T-helper 17 cell (primary cell): ENCODE measurements at regions not wholly inside any gene's neighbourhood (a gene's known extent, or its start where the extent isn't known, plus 50 kb on each side); places are given as distances from the start of the nearest gene placed in this dataset.

Experiments used
- ATAC-seq: fragments of 150-1000 bp; cut with Tn5 transposase; 2 replicates; pipeline ENCODE4 v1.10.0; 2021; ENCODE audit warnings: mild to moderate bottlenecking, moderate library complexity
- DNase-seq, 3 donors: peaks; one replicate each; pipeline versions ENCODE4 v3.0.0 to v3.0.0-alpha.2; 2020 to 2021
- H3K9me3 ChIP-seq: one replicate; pipeline ENCODE4 v1.7.0; 2013; ENCODE audit warnings: low read length, mild to moderate bottlenecking; ENCODE audit not compliant: control insufficient read depth, poor library complexity, severe bottlenecking
- H3K27ac Mint-ChIP-seq: one replicate; pipeline ENCODE4 v1.8.0; 2022; ENCODE audit warnings: mild to moderate bottlenecking, moderate library complexity, mixed read lengths
- H3K27me3 Mint-ChIP-seq: one replicate; pipeline ENCODE4 v1.8.0; 2022; ENCODE audit warnings: mixed read lengths
- H3K36me3 Mint-ChIP-seq: one replicate; pipeline ENCODE4 v1.8.0; 2022; ENCODE audit warnings: low read depth, mixed read lengths
- H3K4me1 Mint-ChIP-seq: one replicate; pipeline ENCODE4 v1.8.0; 2022; ENCODE audit warnings: mild to moderate bottlenecking, mixed read lengths
- H3K4me3 Mint-ChIP-seq: one replicate; pipeline ENCODE4 v1.8.0; 2022; ENCODE audit warnings: mild to moderate bottlenecking, moderate library complexity, mixed read lengths

GRCh38 chr20:11144114-11144950 is 470.5 kb upstream of the JAG1 start:
- ATAC-seq (no peak), DNase-seq (no peak)
- H3K9me3 ChIP-seq: no peaks in the 10 kb centered on the region
- H3K27ac Mint-ChIP-seq: no peak overlapping the region
- no peaks in the 10 kb centered on the region for H3K27me3 Mint-ChIP-seq
- no peak overlapping the region for H3K4me3 Mint-ChIP-seq
- H3K36me3 Mint-ChIP-seq: no peaks in the 10 kb centered on the region
- H3K4me1 Mint-ChIP-seq: no peaks in the 10 kb centered on the region

GRCh38 chr20:11145616-11146015 is 471.8 kb upstream of the JAG1 start:
- H3K27ac Mint-ChIP-seq: no peak overlapping the region

GRCh38 chr20:11153819-11154218 is 480.0 kb upstream of the JAG1 start:
- no peak overlapping the region for H3K27ac Mint-ChIP-seq
- no peak overlapping the region for H3K4me3 Mint-ChIP-seq
- ATAC-seq: no peak
- H3K36me3 Mint-ChIP-seq: no peaks in the 10 kb centered on the region
- no peaks in the 10 kb centered on the region for H3K27me3 Mint-ChIP-seq
- DNase-seq: no peak
- no peaks in the 10 kb centered on the region for H3K4me1 Mint-ChIP-seq
- H3K9me3 ChIP-seq: no peaks in the 10 kb centered on the region

More at GRCh38 chr20:11145616-11146015, 471.8 kb upstream of the JAG1 start:
- H3K4me1 Mint-ChIP-seq: no peaks in the 10 kb centered on the region
- ATAC-seq (no peak), DNase-seq (no peak)
- no peaks in the 10 kb centered on the region for H3K27me3 Mint-ChIP-seq
- no peaks in the 10 kb centered on the region for H3K9me3 ChIP-seq
- no peaks in the 10 kb centered on the region for H3K36me3 Mint-ChIP-seq
- no peak overlapping the region for H3K4me3 Mint-ChIP-seq

- ATAC-seq (no peak), DNase-seq (no peak)
- Mint-ChIP-seq H3K36me3 (no peaks in the 10 kb centered on the region), H3K27ac (no peak overlapping the region), H3K27me3 (no peaks in the 10 kb centered on the region), H3K4me1 (no peaks in the 10 kb centered on the region), H3K4me3 (no peak overlapping the region)
- no peaks in the 10 kb centered on the region for H3K9me3 ChIP-seq
These were observed 481.5 kb upstream of the JAG1 start for GRCh38 chr20:11155156-11155756.

GRCh38 chr20:11156922-11157321 is 483.1 kb upstream of the JAG1 start:
- ATAC-seq (no peak), DNase-seq (no peak)
- Mint-ChIP-seq H3K4me1 (no peaks in the 10 kb centered on the region), H3K27ac (no peak overlapping the region), H3K36me3 (no peaks in the 10 kb centered on the region), H3K4me3 (no peak overlapping the region), H3K27me3 (no peaks in the 10 kb centered on the region)
- H3K9me3 ChIP-seq: no peaks in the 10 kb centered on the region

GRCh38 chr20:11158146-11158545 is 484.3 kb upstream of the JAG1 start:
- no peaks in the 10 kb centered on the region for H3K9me3 ChIP-seq
- Mint-ChIP-seq H3K27ac (no peak overlapping the region), H3K27me3 (no peaks in the 10 kb centered on the region), H3K36me3 (no peaks in the 10 kb centered on the region), H3K4me3 (no peak overlapping the region), H3K4me1 (no peaks in the 10 kb centered on the region)
- DNase-seq: no peak
- ATAC-seq: no peak

- no peak overlapping the region for H3K27ac Mint-ChIP-seq
- no peaks in the 10 kb centered on the region for H3K36me3 Mint-ChIP-seq
- no peaks in the 10 kb centered on the region for H3K27me3 Mint-ChIP-seq
- H3K9me3 ChIP-seq: no peaks in the 10 kb centered on the region
- no peak overlapping the region for H3K4me3 Mint-ChIP-seq
- no peaks in the 10 kb centered on the region for H3K4me1 Mint-ChIP-seq
- ATAC-seq: no peak
- DNase-seq: no peak
These were observed 484.8 kb upstream of the JAG1 start for GRCh38 chr20:11158589-11158988.

GRCh38 chr20:11159728-11160127 is 485.9 kb upstream of the JAG1 start:
- H3K27ac Mint-ChIP-seq: no peak overlapping the region
- no peak for ATAC-seq
- H3K4me3 Mint-ChIP-seq: no peak overlapping the region
- no peak for DNase-seq
- H3K36me3 Mint-ChIP-seq: no peaks in the 10 kb centered on the region
- H3K27me3 Mint-ChIP-seq: no peaks in the 10 kb centered on the region
- no peaks in the 10 kb centered on the region for H3K9me3 ChIP-seq
- H3K4me1 Mint-ChIP-seq: no peaks in the 10 kb centered on the region

- H3K27ac Mint-ChIP-seq: no peak overlapping the region
- H3K36me3 Mint-ChIP-seq: no peaks in the 10 kb centered on the region
- no peaks in the 10 kb centered on the region for H3K4me1 Mint-ChIP-seq
- DNase-seq (no peak), ATAC-seq (no peak)
- H3K9me3 ChIP-seq: no peaks in the 10 kb centered on the region
- no peaks in the 10 kb centered on the region for H3K27me3 Mint-ChIP-seq
- H3K4me3 Mint-ChIP-seq: no peak overlapping the region
These were observed 488.4 kb upstream of the JAG1 start for GRCh38 chr20:11162026-11162775.

- no peaks in the 10 kb centered on the region for H3K9me3 ChIP-seq
- DNase-seq (no peak), ATAC-seq (no peak)
- no peaks in the 10 kb centered on the region for H3K27me3 Mint-ChIP-seq
- no peak overlapping the region for H3K4me3 Mint-ChIP-seq
- no peak overlapping the region for H3K27ac Mint-ChIP-seq
- no peaks in the 10 kb centered on the region for H3K4me1 Mint-ChIP-seq
- no peaks in the 10 kb centered on the region for H3K36me3 Mint-ChIP-seq
These were observed 492.0 kb upstream of the JAG1 start for GRCh38 chr20:11165789-11166188.

GRCh38 chr20:11166712-11167111 is 492.9 kb upstream of the JAG1 start:
- no peaks in the 10 kb centered on the region for H3K9me3 ChIP-seq
- no peaks in the 10 kb centered on the region for H3K27me3 Mint-ChIP-seq
- H3K36me3 Mint-ChIP-seq: no peaks in the 10 kb centered on the region
- ATAC-seq (no peak), DNase-seq (no peak)
- H3K4me1 Mint-ChIP-seq: no peaks in the 10 kb centered on the region
- H3K27ac Mint-ChIP-seq: no peak overlapping the region
- no peak overlapping the region for H3K4me3 Mint-ChIP-seq

- no peaks in the 10 kb centered on the region for H3K9me3 ChIP-seq
- no peaks in the 10 kb centered on the region for H3K36me3 Mint-ChIP-seq
- DNase-seq (no peak), ATAC-seq (no peak)
- H3K27ac Mint-ChIP-seq: no peak overlapping the region
- H3K27me3 Mint-ChIP-seq: no peaks in the 10 kb centered on the region
- H3K4me3 Mint-ChIP-seq: no peak overlapping the region
- H3K4me1 Mint-ChIP-seq: no peaks in the 10 kb centered on the region
These were observed 494.2 kb upstream of the JAG1 start for GRCh38 chr20:11168026-11168425.

GRCh38 chr20:11170025-11170424 is 496.2 kb upstream of the JAG1 start:
- no peak for ATAC-seq
- H3K36me3 Mint-ChIP-seq: no peaks in the 10 kb centered on the region
- H3K27ac Mint-ChIP-seq: no peak overlapping the region
- H3K4me3 Mint-ChIP-seq: no peak overlapping the region
- DNase-seq: no peak
- no peaks in the 10 kb centered on the region for H3K27me3 Mint-ChIP-seq
- H3K4me1 Mint-ChIP-seq: no peaks in the 10 kb centered on the region
- H3K9me3 ChIP-seq: no peaks in the 10 kb centered on the region
